NCI-H1694 (cell line): ENCODE measurements at regions not wholly inside any gene's neighbourhood (a gene's known extent, or its start where the extent isn't known, plus 50 kb on each side); places are given as distances from the start of the nearest gene placed in this dataset.
"Not testable (repeated sequence)": the region's sequence is repeated elsewhere in the genome, so short reads cannot be mapped to it uniquely, and the experiment has no call there.

Source experiments
- DNase-seq: peaks from one replicate; lab custom pipeline; 2025; lab: John Stamatoyannopoulos, UW

GRCh38 chr1:184820218-184820750, 65.6 kb upstream of the EDEM3 start:
- DNase-seq: no peak

DNA sequence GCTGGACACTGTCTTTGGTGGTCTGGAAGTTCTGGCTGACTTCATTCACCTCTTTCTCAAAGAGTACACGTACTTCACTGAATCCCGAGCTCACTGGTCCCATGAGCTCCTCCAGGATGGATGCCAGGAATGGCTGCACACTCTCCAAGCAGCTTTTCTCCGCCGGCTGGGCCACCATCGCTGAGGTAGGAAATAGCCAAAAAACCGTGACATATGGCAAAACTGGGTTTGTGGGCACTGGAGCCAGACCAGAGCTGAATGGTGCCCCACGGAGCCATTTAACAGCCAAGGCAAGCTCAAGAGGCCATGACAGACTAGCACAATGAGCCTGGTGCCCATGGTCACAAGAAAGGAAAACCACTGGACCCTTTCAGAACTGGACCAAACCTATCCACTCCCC, 64.0 kb upstream of the EDEM3 start:
- DNase-seq: no peak

- not testable (repeated sequence) for DNase-seq
Measured at GRCh38 chr1:184817003-184817402, 62.3 kb upstream of the EDEM3 start.

DNA sequence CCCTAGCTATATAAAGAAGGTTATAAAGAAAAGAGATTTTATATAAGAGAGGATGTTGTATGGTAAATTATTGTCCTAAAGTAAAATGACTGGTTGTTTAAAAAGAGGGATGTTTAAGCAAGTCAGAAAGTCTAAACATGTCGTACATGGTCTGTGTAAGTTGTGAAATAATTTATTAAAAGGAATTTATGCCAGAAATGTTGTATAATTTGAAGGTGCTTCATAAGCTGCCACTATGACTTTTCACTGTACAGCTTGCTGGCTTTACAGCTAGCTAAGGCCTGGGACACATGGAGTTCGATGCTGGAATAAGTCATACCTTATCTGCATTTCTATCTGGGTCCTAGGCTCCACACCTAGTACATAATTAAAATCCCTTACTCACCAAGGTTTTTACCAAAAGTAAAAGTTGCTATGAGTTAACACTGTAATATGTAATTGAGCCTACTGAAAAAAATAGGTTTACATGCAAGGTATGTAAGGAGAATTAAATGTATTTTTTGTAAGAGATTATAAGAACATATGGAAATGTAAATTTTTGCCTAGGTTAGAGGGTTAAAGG, 59.0 kb upstream of the EDEM3 start:
- peak; percentile 2 for DNase-seq

DNA sequence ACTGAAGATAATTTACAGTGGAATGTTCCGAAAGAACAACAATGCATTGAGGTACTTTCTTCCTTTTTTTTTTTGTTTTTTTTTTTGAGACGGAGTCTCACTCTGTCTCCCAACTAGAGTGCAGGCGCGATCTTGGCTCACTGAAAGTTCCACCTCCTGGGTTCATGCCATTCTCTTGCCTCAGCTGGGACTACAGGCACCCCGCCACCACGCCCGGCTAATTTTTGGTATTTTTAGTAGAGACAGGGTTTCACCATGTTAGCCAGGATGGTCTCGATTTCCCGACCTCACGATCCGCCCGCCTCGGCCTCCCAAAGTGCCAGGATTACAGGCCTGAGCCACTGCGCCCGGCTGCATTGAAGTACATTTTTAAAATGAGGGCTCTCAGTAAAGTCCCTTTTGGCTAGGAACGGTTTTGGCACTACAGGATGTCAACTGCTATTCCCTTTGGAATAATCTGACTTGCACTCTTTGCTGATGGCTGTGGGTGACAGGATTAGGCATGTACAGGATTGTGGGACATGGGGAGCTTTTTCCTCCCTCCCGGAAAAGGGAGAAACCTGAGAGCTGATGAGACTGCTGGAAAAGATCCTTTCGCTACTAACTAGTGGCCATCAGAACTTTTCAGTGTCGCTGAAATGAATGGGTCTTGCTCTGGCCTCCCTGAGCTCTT, 56.9 kb upstream of the EDEM3 start:
- DNase-seq: no peak

DNA sequence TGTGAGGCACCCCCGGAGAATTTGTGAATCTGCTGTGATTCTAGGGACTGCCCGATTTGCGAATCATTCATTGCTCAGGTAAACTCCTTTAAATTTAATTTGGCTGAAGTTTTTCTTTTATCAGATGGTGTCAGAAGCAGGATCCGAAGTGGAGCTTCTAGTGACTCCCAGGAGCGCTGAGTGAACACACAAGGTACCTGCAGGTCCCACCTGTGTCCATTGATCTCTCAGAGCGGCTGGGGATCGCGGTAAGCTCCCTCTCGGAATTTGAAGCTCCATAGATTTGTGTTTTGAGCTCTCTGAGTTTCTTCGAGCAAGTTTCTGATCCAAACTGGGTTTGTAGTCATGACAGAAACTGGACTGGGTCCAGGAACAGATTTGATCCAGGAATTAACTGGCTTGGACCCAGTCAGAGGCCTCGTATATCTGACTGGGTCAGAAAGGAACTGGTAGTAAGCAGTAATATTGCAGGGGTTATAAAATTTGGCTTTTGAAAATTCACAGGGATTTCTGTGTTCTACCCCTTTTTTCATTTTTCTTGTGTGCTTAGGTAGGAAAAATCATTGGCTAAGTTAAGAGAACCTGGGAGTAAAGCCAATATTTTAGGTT, 56.2 kb upstream of the EDEM3 start:
- no peak for DNase-seq

DNA sequence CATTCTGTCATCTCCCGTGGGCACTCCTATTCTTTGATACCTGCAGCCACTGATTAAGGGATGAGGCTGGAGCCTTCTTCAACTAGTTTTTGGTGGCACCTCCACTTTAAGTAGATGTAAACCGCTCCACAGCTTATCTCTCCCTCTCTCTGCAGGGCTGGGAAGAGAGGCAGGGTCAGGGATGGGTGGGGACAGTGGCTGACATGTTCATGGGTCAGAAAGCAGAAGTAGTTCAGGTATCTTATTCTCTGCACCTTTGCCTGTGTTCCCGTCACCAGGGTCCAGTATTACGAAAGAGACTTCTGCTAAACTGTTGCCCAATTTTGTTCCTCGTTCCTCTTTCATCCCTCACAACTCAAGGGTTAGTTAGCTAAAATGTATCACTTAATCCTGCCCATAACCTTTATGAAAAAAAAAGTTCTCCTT, 51.7 kb upstream of the EDEM3 start:
- no peak for DNase-seq

DNA sequence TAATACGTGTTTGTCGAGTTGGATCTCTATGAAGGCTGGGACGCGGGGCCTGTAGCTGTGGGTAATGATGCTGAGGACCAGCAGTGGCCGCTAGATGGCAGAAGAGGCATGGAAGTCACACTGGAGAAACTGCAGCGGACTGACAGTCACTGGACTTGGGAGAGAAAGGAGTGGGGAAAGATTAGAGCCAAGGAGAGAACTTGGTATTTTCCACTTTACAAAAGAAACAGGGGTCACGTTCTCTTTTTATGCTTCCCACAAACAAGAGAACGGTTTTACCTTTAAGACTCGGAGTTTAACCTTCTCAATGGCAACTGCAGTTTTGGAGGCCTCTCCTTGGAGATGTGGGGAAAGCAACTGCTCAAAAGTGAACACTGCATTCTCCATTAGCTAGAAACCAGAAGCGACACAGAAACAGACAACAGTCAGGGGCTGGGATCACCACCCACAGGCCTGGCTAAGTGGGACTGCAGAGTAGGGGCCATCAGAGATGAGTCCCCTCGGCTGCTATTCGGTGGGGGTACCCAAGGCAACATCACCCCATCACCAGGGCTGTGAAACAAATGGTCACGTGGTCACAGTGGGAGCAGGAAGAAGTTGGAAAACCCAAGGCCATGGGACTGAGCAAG, 51.1 kb upstream of the EDEM3 start:
- peak; percentile 81 for DNase-seq
